HUES6 (cell line): ENCODE measurements at regions not wholly inside any gene's neighbourhood (a gene's known extent, or its start where the extent isn't known, plus 50 kb on each side); places are given as distances from the start of the nearest gene placed in this dataset.

Experiments
- H3K27ac ChIP-seq: 2 replicates; pipeline ENCODE4 v1.7.0; 2013; ENCODE audit warnings: low read depth, mild to moderate bottlenecking, low read length, inconsistent platforms
- H3K27me3 ChIP-seq: 2 replicates; pipeline ENCODE4 v1.6.1; 2013; ENCODE audit warnings: low read length; ENCODE audit not compliant: control insufficient read depth, insufficient read depth
- H3K36me3 ChIP-seq: 2 replicates; pipeline ENCODE4 v1.6.1; 2013; ENCODE audit warnings: low read length; ENCODE audit not compliant: control insufficient read depth, insufficient read depth
- H3K4me1 ChIP-seq: 2 replicates; pipeline ENCODE4 v1.6.1; 2013; ENCODE audit warnings: low read length; ENCODE audit not compliant: control insufficient read depth, insufficient read depth
- H3K4me3 ChIP-seq: 2 replicates; pipeline ENCODE4 v1.5.1; 2013; ENCODE audit warnings: low read depth, low read length
- H3K9ac ChIP-seq: one replicate; pipeline ENCODE4 v1.6.1; 2013; ENCODE audit warnings: mild to moderate bottlenecking, low read length
- H3K9me3 ChIP-seq: 2 replicates; pipeline ENCODE4 v1.6.1; 2013; ENCODE audit warnings: low read depth, low read length; ENCODE audit not compliant: control insufficient read depth, insufficient read depth

GRCh38 chr5:61730866-61731265, 398.8 kb downstream of the ZSWIM6 start:
- Histone ChIP-seq H3K9ac (no peak overlapping the region), H3K36me3 (no peaks in the 10 kb centered on the region), H3K27me3 (peaks cover 23% of the 10 kb centered on the region), H3K4me3 (no peak overlapping the region), H3K9me3 (no peaks in the 10 kb centered on the region), H3K4me1 (peaks cover 25% of the 10 kb centered on the region), H3K27ac (no peak overlapping the region)

- Histone ChIP-seq H3K4me3 (peak overlapping the region; percentile 33; the same call in 1 of the 2 replicates), H3K9ac (no peak overlapping the region), H3K4me1 (peaks cover 25% of the 10 kb centered on the region), H3K27ac (no peak overlapping the region), H3K27me3 (peaks cover 23% of the 10 kb centered on the region), H3K36me3 (no peaks in the 10 kb centered on the region), H3K9me3 (no peaks in the 10 kb centered on the region)
Observed at GRCh38 chr5:61731267-61731945, 399.3 kb downstream of the ZSWIM6 start.

- H3K9ac ChIP-seq = no peak overlapping the region
- H3K4me3 ChIP-seq = peak overlapping the region; percentile 33
- H3K9me3 ChIP-seq = no peaks in the 10 kb centered on the region
- peaks cover 23% of the 10 kb centered on the region for H3K27me3 ChIP-seq
- peaks cover 29% of the 10 kb centered on the region for H3K4me1 ChIP-seq
- H3K27ac ChIP-seq = no peak overlapping the region
- no peaks in the 10 kb centered on the region for H3K36me3 ChIP-seq
Observed at GRCh38 chr5:61731946-61732314, 399.9 kb downstream of the ZSWIM6 start.

- Histone ChIP-seq H3K27ac (no peak overlapping the region), H3K4me1 (peaks cover 32% of the 10 kb centered on the region), H3K9me3 (no peaks in the 10 kb centered on the region), H3K4me3 (peak overlapping the region; percentile 33), H3K9ac (no peak overlapping the region), H3K27me3 (peaks cover 23% of the 10 kb centered on the region), H3K36me3 (no peaks in the 10 kb centered on the region)
Observed at GRCh38 chr5:61732369-61732768, 400.3 kb downstream of the ZSWIM6 start.

GRCh38 chr5:61732796-61733195, 400.7 kb downstream of the ZSWIM6 start:
- H3K4me1 ChIP-seq = peaks cover 32% of the 10 kb centered on the region
- H3K27me3 ChIP-seq = peaks cover 23% of the 10 kb centered on the region
- no peaks in the 10 kb centered on the region for H3K9me3 ChIP-seq
- H3K36me3 ChIP-seq = no peaks in the 10 kb centered on the region
- no peak overlapping the region for H3K9ac ChIP-seq
- H3K4me3 ChIP-seq = peak overlapping the region; percentile 33; the same call in 1 of the 2 replicates
- no peak overlapping the region for H3K27ac ChIP-seq

- peaks cover 23% of the 10 kb centered on the region for H3K27me3 ChIP-seq
- H3K27ac ChIP-seq = no peak overlapping the region
- H3K36me3 ChIP-seq = no peaks in the 10 kb centered on the region
- no peak overlapping the region for H3K4me3 ChIP-seq
- no peaks in the 10 kb centered on the region for H3K9me3 ChIP-seq
- no peak overlapping the region for H3K9ac ChIP-seq
- H3K4me1 ChIP-seq = peaks cover 32% of the 10 kb centered on the region
Observed at GRCh38 chr5:61734001-61734400, 401.9 kb downstream of the ZSWIM6 start.

- Histone ChIP-seq H3K27ac (no peak overlapping the region), H3K27me3 (peaks cover 23% of the 10 kb centered on the region), H3K36me3 (no peaks in the 10 kb centered on the region), H3K9ac (no peak overlapping the region), H3K4me3 (no peak overlapping the region), H3K9me3 (no peaks in the 10 kb centered on the region), H3K4me1 (peaks cover 32% of the 10 kb centered on the region)
Observed at GRCh38 chr5:61734966-61735365, 402.9 kb downstream of the ZSWIM6 start.

GRCh38 chr5:61735531-61735930, 403.5 kb downstream of the ZSWIM6 start:
- no peak overlapping the region for H3K9ac ChIP-seq
- peaks cover 32% of the 10 kb centered on the region for H3K4me1 ChIP-seq
- no peaks in the 10 kb centered on the region for H3K36me3 ChIP-seq
- H3K27me3 ChIP-seq = peaks cover 23% of the 10 kb centered on the region
- H3K4me3 ChIP-seq = no peak overlapping the region
- H3K9me3 ChIP-seq = no peaks in the 10 kb centered on the region
- H3K27ac ChIP-seq = no peak overlapping the region

- peaks cover 28% of the 10 kb centered on the region for H3K4me1 ChIP-seq
- no peak overlapping the region for H3K9ac ChIP-seq
- H3K4me3 ChIP-seq = no peak overlapping the region
- peaks cover 21% of the 10 kb centered on the region for H3K27me3 ChIP-seq
- no peaks in the 10 kb centered on the region for H3K36me3 ChIP-seq
- no peaks in the 10 kb centered on the region for H3K9me3 ChIP-seq
- H3K27ac ChIP-seq = no peak overlapping the region
Observed at GRCh38 chr5:61735995-61736394, 403.9 kb downstream of the ZSWIM6 start.

GRCh38 chr5:61737301-61737963, 405.4 kb downstream of the ZSWIM6 start:
- Histone ChIP-seq H3K27me3 (peaks cover 11% of the 10 kb centered on the region), H3K4me1 (peaks cover 14% of the 10 kb centered on the region), H3K9ac (no peak overlapping the region), H3K4me3 (no peak overlapping the region), H3K9me3 (no peaks in the 10 kb centered on the region), H3K36me3 (no peaks in the 10 kb centered on the region), H3K27ac (no peak overlapping the region)

- no peak overlapping the region for H3K4me3 ChIP-seq
- peaks cover 5% of the 10 kb centered on the region for H3K27me3 ChIP-seq
- H3K36me3 ChIP-seq = no peaks in the 10 kb centered on the region
- H3K27ac ChIP-seq = no peak overlapping the region
- H3K9me3 ChIP-seq = no peaks in the 10 kb centered on the region
- H3K4me1 ChIP-seq = peaks cover 9% of the 10 kb centered on the region
- H3K9ac ChIP-seq = no peak overlapping the region
Observed at GRCh38 chr5:61737964-61738340, 405.9 kb downstream of the ZSWIM6 start.
